ENCODE measurements at regions not wholly inside any gene's neighbourhood (a gene's known extent, or its start where the extent isn't known, plus 50 kb on each side); places are given as distances from the start of the nearest gene placed in this dataset.

DNA sequence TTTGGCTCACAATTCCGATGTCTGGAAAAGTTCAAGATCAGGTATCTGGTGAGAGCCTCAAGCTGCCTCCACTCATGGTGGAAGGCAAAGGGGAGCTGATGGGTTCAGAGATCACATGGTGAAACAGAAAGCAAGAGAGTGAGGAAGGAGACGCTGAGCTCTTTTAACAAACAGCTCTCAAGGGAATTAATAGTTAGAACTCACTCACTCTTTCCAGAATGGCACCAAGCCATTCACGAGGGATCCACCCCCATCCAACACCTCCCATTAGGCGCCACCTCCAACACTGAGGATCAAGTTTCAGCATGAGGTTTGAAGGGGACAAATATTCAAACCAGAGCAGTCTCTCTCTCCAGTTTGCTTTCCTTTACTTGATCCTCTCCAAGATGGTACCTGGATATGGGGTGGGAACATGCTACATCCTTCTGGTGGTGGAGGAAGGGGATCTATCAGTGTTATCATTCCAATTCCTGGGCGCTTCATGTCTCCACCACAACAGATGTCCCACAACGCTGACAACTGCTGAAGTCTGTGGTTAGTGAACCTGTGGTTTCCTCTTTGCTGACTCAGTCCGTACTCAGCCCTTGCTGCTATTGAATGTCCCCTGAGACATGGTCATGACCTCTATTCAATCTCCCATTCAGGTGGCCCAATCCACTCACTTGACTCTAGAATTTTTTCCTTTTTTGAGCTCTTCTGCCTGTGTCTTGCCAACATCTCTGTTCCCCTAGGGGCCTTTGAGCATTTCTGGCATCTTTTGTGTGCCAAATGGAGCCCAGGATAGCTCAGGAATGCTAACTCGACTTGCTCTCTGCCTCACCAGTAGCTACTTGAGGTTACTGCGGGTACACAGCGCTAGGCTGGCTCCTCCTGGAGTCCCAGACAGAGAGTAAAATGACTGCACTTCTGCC is 395.2 kb downstream of the MID1IP1 start:
- peak; percentile 71 for DNase-seq
- no peak for ATAC-seq
- intact Hi-C loops (cut with micrococcal nuclease), result no loop called here

DNA sequence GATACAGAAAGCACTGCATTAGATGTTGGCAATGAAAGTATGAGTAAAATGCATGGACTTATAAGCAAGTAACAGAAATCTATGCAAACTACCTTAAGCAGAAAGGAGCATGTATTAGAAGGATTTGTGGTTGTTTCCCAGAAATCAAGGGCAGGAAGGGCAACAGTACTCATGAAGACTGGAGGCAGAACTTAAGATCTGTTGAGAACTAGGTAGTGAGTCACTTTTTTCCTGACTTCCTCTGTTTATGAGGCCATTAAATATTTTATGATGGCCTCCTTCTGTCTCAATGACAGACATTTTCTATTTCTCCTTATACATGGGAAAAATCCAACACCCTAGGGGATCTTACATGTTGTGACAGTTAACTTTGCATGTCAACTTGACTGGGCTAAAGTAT is 398.2 kb downstream of the MID1IP1 start:
- intact Hi-C loops (cut with micrococcal nuclease), result no loop called here
- CTCF ChIA-PET, result no interaction called here
- POLR2A ChIA-PET (ENCODE audit: unreplicated experiment), result no interaction called here
- no peaks in the 10 kb centered on the region for H3K9me3 ChIP-seq (ENCODE audit: low read length)
- H3K36me3 ChIP-seq (ENCODE audit: low read depth, low read length), result no peaks in the 10 kb centered on the region
- H3K79me2 ChIP-seq (ENCODE audit: low read length), result no peaks in the 10 kb centered on the region
- peaks cover 13% of the 10 kb centered on the region for H3K4me1 ChIP-seq (ENCODE audit: insufficient read depth, low read length)
- H3K27ac ChIP-seq (ENCODE audit: low read length), result no peak overlapping the region
- no peak overlapping the region for H2AFZ ChIP-seq (ENCODE audit: low read length)
- no peak overlapping the region for H3K9ac ChIP-seq (ENCODE audit: low read length)
- H3F3A ChIP-seq (ENCODE audit: low read length, unreplicated experiment), result no peaks in the 10 kb centered on the region
- no TSS peak for BruUV-seq (replicated peaks)
- H3K4me2 ChIP-seq (ENCODE audit: low read length), result no peak overlapping the region
- H3K9me2 ChIP-seq (replicated peaks; ENCODE audit: low read length), result no peaks in the 10 kb centered on the region
- H4K20me1 ChIP-seq (ENCODE audit: low read length), result no peaks in the 10 kb centered on the region
- no peaks in the 10 kb centered on the region for H3K27me3 ChIP-seq (ENCODE audit: low read length)
- no peak for ATAC-seq
- DNase-seq, result peak; percentile 35
- TF ChIP-seq EZH2phosphoT487 (IDR thresholded peaks at IDR 0.05; ENCODE audit: borderline replicate concordance, low read length) (no peak), EZH2 (IDR thresholded peaks at IDR 0.05; ENCODE audit: low read length, unreplicated experiment) (no peak)
- TF ChIP-seq, protein P1, sequence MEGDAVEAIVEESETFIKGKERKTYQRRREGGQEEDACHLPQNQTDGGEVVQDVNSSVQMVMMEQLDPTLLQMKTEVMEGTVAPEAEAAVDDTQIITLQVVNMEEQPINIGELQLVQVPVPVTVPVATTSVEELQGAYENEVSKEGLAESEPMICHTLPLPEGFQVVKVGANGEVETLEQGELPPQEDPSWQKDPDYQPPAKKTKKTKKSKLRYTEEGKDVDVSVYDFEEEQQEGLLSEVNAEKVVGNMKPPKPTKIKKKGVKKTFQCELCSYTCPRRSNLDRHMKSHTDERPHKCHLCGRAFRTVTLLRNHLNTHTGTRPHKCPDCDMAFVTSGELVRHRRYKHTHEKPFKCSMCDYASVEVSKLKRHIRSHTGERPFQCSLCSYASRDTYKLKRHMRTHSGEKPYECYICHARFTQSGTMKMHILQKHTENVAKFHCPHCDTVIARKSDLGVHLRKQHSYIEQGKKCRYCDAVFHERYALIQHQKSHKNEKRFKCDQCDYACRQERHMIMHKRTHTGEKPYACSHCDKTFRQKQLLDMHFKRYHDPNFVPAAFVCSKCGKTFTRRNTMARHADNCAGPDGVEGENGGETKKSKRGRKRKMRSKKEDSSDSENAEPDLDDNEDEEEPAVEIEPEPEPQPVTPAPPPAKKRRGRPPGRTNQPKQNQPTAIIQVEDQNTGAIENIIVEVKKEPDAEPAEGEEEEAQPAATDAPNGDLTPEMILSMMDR (conservative IDR thresholded peaks at IDR 0.05; ENCODE audit: low read depth, low read length), result no peak
- no peak overlapping the region for H3K4me3 ChIP-seq (ENCODE audit: low read length)

More for the DNA sequence above, 395.2 kb downstream of the MID1IP1 start:
- no peaks in the 10 kb centered on the region for H3K36me3 ChIP-seq (ENCODE audit: low read depth, low read length)
- ChIA-PET POLR2A (ENCODE audit: unreplicated experiment) (no interaction called here), CTCF (no interaction called here)
- H3K4me3 ChIP-seq (ENCODE audit: low read length), result 0 out of 2 replicates have a peak overlapping the region, but pooled peaks have one; percentile 31
- no peaks in the 10 kb centered on the region for H3K9me2 ChIP-seq (replicated peaks; ENCODE audit: low read length)
- peak overlapping the region; percentile 69 for H3K4me2 ChIP-seq (ENCODE audit: low read length)
- H3K27me3 ChIP-seq (ENCODE audit: low read length), result no peaks in the 10 kb centered on the region
- H2AFZ ChIP-seq (ENCODE audit: low read length), result 0 out of 2 replicates have a peak overlapping the region, but pooled peaks have one; percentile 51
- peaks cover 13% of the 10 kb centered on the region for H3K4me1 ChIP-seq (ENCODE audit: insufficient read depth, low read length)
- no peak overlapping the region for H3K9ac ChIP-seq (ENCODE audit: low read length)
- no peaks in the 10 kb centered on the region for H4K20me1 ChIP-seq (ENCODE audit: low read length)
- no peaks in the 10 kb centered on the region for H3F3A ChIP-seq (ENCODE audit: low read length, unreplicated experiment)
- no peaks in the 10 kb centered on the region for H3K9me3 ChIP-seq (ENCODE audit: low read length)
- no peak overlapping the region for H3K27ac ChIP-seq (ENCODE audit: low read length)
- no TSS peak for BruUV-seq (replicated peaks)
- TF ChIP-seq EZH2phosphoT487 (IDR thresholded peaks at IDR 0.05; ENCODE audit: borderline replicate concordance, low read length) (no peak), EZH2 (IDR thresholded peaks at IDR 0.05; ENCODE audit: low read length, unreplicated experiment) (no peak)
- TF ChIP-seq, protein P1 (conservative IDR thresholded peaks at IDR 0.05; ENCODE audit: low read depth, low read length), result no peak
- H3K79me2 ChIP-seq (ENCODE audit: low read length), result no peaks in the 10 kb centered on the region
